Tibial artery (tissue), 4 donors: ENCODE measurements at regions not wholly inside any gene's neighbourhood (a gene's known extent, or its start where the extent isn't known, plus 50 kb on each side); places are given as distances from the start of the nearest gene placed in this dataset.
"Not testable (repeated sequence)": the region's sequence is repeated elsewhere in the genome, so short reads cannot be mapped to it uniquely, and the experiment has no call there.

Experiments
- DNase-seq, 2 donors: peaks; one replicate each; pipeline ENCODE4 v3.0.0-alpha.2; 2019
- H3K27ac ChIP-seq, 2 donors: fragments of 200-600 bp; sonication (generic) in 1 of 2; 1 replicate in 1 of 2; 2 replicates in 1 of 2; pipeline ENCODE4 v1.5.1; 2018 to 2019; ENCODE audit warnings: mild to moderate bottlenecking in 1 of 2
- H3K27me3 ChIP-seq, 2 donors: fragments of 200-600 bp; sonication (generic) in 1 of 2; one replicate each; pipeline versions ENCODE4 v1.5.1 to v1.6.0; 2016 to 2019
- H3K36me3 ChIP-seq, 3 donors: fragments of 200-600 bp; sonication (generic) in 2 of 3; one replicate each; pipeline ENCODE4 v1.5.1; 2016 to 2019; ENCODE audit warnings: mild to moderate bottlenecking in 2 of 3
- H3K4me1 ChIP-seq, 4 donors: fragments of 200-600 bp; sonication (generic) in 2 of 4; 1 replicate in 3 of 4; 2 replicates in 1 of 4; pipeline ENCODE4 v1.5.1; 2016 to 2019
- H3K4me3 ChIP-seq, 2 donors: fragments of 200-600 bp; sonication (generic) in 1 of 2; 1 replicate in 1 of 2; 2 replicates in 1 of 2; pipeline ENCODE4 v1.5.1; 2018 to 2019; ENCODE audit warnings: mild to moderate bottlenecking in 2 of 2
- H3K9me3 ChIP-seq, 3 donors: fragments of 200-600 bp; sonication (generic) in 1 of 3; one replicate each; pipeline ENCODE4 v1.5.1; 2016 to 2019
- intact Hi-C: fragments of 100-400 bp; cut with DNase I; formaldehyde crosslinking; loops from one replicate; pipeline ENCODE4 v1.15.0; 2023; ENCODE audit warnings: low total_unique reads
- TF ChIP-seq, protein P1 (sequence below), 2 experiments: fragments of 200-600 bp in 1 of 2; fragments of 450-650 bp in 1 of 2; IDR thresholded peaks; one replicate each; pipeline ENCODE4 v1.5.1; 2017 to 2019; ENCODE audit warnings: antibody characterized with exemption in 2 of 2, mild to moderate bottlenecking in 1 of 2, moderate library complexity in 1 of 2

DNA sequence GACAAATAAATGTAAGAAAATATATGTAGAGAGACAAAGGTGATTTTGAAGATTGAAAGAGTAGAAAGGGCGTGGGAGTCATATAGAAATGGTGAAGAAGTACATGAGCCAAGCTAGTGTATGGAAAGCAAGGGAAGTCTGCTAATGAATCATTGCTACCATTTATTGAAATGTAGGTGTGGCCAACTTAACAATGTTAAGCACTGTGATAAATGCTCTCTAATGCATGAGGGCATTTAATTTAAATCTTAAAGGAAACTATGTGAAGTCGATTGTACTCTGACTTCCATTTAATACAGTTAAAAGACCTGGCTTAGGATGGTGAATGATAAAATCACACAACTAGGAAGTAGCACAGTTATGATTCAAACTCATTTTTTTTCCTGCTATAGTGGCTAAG lies 219.9 kb downstream of the CASP12 start:
- H3K9me3 ChIP-seq: no peaks in the 10 kb centered on the region
- no peaks in the 10 kb centered on the region for H3K4me1 ChIP-seq
- H3K27me3 ChIP-seq: no peaks in the 10 kb centered on the region
- no peak for DNase-seq
- TF ChIP-seq, protein P1, sequence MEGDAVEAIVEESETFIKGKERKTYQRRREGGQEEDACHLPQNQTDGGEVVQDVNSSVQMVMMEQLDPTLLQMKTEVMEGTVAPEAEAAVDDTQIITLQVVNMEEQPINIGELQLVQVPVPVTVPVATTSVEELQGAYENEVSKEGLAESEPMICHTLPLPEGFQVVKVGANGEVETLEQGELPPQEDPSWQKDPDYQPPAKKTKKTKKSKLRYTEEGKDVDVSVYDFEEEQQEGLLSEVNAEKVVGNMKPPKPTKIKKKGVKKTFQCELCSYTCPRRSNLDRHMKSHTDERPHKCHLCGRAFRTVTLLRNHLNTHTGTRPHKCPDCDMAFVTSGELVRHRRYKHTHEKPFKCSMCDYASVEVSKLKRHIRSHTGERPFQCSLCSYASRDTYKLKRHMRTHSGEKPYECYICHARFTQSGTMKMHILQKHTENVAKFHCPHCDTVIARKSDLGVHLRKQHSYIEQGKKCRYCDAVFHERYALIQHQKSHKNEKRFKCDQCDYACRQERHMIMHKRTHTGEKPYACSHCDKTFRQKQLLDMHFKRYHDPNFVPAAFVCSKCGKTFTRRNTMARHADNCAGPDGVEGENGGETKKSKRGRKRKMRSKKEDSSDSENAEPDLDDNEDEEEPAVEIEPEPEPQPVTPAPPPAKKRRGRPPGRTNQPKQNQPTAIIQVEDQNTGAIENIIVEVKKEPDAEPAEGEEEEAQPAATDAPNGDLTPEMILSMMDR (IDR thresholded peaks at IDR 0.05): no peak
- H3K4me3 ChIP-seq: no peak overlapping the region
- no peaks in the 10 kb centered on the region for H3K36me3 ChIP-seq
- H3K27ac ChIP-seq: no peak overlapping the region
- intact Hi-C loops: no loop called here

DNA sequence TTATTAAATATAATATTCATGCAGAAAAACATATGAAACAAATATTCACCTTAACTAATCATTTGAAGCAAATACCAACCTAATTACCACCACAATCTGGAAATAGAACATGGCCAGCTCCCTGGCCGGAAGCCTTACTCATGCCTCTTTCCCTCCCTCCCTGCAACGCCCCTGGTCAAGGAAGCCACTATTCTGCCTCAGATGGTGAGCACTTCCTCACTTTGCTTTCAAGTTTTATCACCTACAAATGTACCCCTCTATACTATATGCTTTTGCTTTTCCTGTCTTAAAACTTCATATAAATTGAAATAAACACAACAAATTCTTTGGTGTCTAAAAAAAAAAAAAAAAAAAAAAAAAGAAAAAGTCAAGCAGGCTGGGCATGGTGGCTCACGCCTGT lies 221.2 kb downstream of the CASP12 start:
- H3K27me3 ChIP-seq, H3K9me3 ChIP-seq, H3K27ac ChIP-seq, H3K4me3 ChIP-seq, H3K4me1 ChIP-seq, DNase-seq, H3K36me3 ChIP-seq, intact Hi-C loops: not testable (repeated sequence)

GRCh38 chr11:104672897-104673296 lies 225.4 kb downstream of the CASP12 start:
- H3K9me3 ChIP-seq: no peaks in the 10 kb centered on the region
- DNase-seq: no peak
- H3K4me3 ChIP-seq: no peak overlapping the region
- H3K27me3 ChIP-seq: no peaks in the 10 kb centered on the region
- H3K27ac ChIP-seq: no peak overlapping the region
- H3K4me1 ChIP-seq: no peaks in the 10 kb centered on the region
- no peaks in the 10 kb centered on the region for H3K36me3 ChIP-seq
- TF ChIP-seq, protein P1 (IDR thresholded peaks at IDR 0.05): no peak
- intact Hi-C loops: no loop called here

DNA sequence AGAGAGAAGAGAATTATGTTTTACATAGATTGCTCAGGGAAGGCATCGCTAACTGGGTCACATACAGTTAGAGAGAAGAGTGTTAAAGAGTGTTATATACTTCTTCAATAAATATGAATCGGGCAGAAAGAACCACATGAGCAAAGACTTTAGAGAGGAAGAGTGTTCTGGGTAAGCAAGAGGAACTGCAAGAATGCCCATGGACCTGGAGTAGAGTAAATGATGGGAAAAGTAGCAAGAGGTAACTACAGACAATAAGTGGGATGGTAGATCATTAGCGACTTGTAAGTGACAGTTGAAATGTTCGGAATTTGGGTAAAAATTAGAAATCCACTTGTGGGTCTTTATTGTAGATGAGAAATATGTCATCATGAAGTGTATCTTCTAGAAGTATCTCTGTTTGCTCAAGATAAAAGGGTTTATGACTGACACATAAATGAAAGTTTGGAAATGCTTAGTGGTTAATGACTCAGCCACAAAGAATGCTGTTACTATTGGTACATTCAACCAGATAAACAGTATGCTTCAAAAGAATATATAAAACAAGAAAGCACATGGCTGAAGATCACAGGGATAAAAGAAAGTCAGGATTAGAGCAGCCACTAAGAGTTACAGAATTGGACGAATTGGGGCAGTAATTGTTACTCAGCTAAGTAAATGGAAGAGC lies 229.3 kb downstream of the CASP12 start:
- H3K27me3 ChIP-seq: no peaks in the 10 kb centered on the region
- no peak for DNase-seq
- H3K4me1 ChIP-seq: no peaks in the 10 kb centered on the region
- H3K36me3 ChIP-seq: no peaks in the 10 kb centered on the region
- TF ChIP-seq, protein P1 (IDR thresholded peaks at IDR 0.05): no peak
- H3K27ac ChIP-seq: no peak overlapping the region
- no peak overlapping the region for H3K4me3 ChIP-seq
- no peaks in the 10 kb centered on the region for H3K9me3 ChIP-seq
- intact Hi-C loops: no loop called here

GRCh38 chr11:104666624-104667023 lies 231.6 kb downstream of the CASP12 start:
- H3K9me3 ChIP-seq: no peaks in the 10 kb centered on the region
- no peaks in the 10 kb centered on the region for H3K4me1 ChIP-seq
- H3K27ac ChIP-seq: no peak overlapping the region
- TF ChIP-seq, protein P1 (IDR thresholded peaks at IDR 0.05): no peak
- intact Hi-C loops: no loop called here
- DNase-seq: no peak
- no peaks in the 10 kb centered on the region for H3K36me3 ChIP-seq
- H3K4me3 ChIP-seq: no peak overlapping the region
- no peaks in the 10 kb centered on the region for H3K27me3 ChIP-seq

DNA sequence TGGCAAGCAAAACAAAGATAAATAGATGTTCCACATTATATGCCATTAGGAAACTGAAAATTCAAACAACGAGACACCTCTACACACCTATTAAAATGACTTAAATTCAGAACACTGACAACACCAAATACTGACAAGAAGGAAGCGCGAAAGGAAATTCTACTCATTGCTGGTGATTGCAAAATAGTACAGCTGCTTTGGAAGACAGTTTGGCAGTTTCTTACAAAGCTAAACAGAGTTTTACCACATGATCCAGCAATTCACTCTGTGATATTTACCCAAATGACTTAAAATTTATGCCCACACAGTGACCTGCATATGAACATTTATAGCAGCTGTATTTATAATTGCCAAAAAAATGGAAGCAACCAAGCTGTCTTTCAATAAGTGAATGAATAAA lies 232.6 kb downstream of the CASP12 start:
- no peak overlapping the region for H3K27ac ChIP-seq
- no peaks in the 10 kb centered on the region for H3K36me3 ChIP-seq
- intact Hi-C loops: no loop called here
- TF ChIP-seq, protein P1 (IDR thresholded peaks at IDR 0.05): no peak
- H3K4me1 ChIP-seq: no peaks in the 10 kb centered on the region
- H3K4me3 ChIP-seq: no peak overlapping the region
- no peaks in the 10 kb centered on the region for H3K9me3 ChIP-seq
- DNase-seq: no peak
- H3K27me3 ChIP-seq: no peaks in the 10 kb centered on the region
